Vagina (tissue), 2 donors: ENCODE measurements at regions not wholly inside any gene's neighbourhood (a gene's known extent, or its start where the extent isn't known, plus 50 kb on each side); places are given as distances from the start of the nearest gene placed in this dataset.

Source experiments
- POLR2A ChIP-seq, 2 donors: fragments of 450-650 bp; IDR thresholded peaks; one replicate each; pipeline ENCODE4 v1.6.1; 2017; ENCODE audit warnings: antibody characterized with exemption in 2 of 2, mild to moderate bottlenecking in 2 of 2, moderate library complexity in 2 of 2
- TF ChIP-seq, protein P1 (sequence below), 3 experiments: fragments of 450-650 bp in 2 of 3; fragments of 200-600 bp in 1 of 3; sonication (generic) in 1 of 3; IDR thresholded peaks; one replicate each; pipeline ENCODE4 v1.5.1; 2017 to 2019; ENCODE audit warnings: antibody characterized with exemption in 3 of 3, mild to moderate bottlenecking in 2 of 3, moderate library complexity in 2 of 3

DNA sequence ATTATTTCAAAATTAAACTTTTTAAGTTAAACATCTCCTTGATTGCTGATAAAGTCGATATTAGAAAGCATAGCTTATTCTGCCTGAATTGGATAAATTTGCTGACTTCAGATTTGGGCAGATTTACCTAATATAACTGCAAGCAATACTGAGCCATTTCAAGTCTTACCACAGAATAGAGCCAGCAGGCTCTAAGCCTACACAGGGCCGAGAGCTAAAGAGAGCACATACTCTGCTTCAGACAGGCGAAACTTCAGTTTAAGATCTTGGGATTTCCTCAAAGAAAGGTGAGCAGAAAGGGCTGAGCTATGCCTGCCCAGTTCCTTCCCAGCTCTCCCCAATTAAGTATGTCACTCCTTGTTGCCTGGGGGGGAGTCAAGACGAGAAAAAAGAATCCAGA, 240.6 kb upstream of the NOCT start:
- TF ChIP-seq, protein P1, sequence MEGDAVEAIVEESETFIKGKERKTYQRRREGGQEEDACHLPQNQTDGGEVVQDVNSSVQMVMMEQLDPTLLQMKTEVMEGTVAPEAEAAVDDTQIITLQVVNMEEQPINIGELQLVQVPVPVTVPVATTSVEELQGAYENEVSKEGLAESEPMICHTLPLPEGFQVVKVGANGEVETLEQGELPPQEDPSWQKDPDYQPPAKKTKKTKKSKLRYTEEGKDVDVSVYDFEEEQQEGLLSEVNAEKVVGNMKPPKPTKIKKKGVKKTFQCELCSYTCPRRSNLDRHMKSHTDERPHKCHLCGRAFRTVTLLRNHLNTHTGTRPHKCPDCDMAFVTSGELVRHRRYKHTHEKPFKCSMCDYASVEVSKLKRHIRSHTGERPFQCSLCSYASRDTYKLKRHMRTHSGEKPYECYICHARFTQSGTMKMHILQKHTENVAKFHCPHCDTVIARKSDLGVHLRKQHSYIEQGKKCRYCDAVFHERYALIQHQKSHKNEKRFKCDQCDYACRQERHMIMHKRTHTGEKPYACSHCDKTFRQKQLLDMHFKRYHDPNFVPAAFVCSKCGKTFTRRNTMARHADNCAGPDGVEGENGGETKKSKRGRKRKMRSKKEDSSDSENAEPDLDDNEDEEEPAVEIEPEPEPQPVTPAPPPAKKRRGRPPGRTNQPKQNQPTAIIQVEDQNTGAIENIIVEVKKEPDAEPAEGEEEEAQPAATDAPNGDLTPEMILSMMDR (IDR thresholded peaks at IDR 0.05) = no peak
- TF ChIP-seq POLR2A (IDR thresholded peaks at IDR 0.05) = no peak
